Hepatocyte (in vitro differentiated cells): ENCODE measurements at regions not wholly inside any gene's neighbourhood (a gene's known extent, or its start where the extent isn't known, plus 50 kb on each side); places are given as distances from the start of the nearest gene placed in this dataset.

Experiments
- DNase-seq: peaks from one replicate; pipeline ENCODE4 v3.0.0-alpha.2; 2016; ENCODE audit warnings: low spot score
- H2AFZ ChIP-seq: fragments of 200-600 bp; sonication (generic); 2 replicates; pipeline ENCODE4 v1.6.0; 2016; ENCODE audit warnings: antibody characterized with exemption, mild to moderate bottlenecking
- H3K27ac ChIP-seq: fragments of 200-600 bp; sonication (generic); 2 replicates; pipeline ENCODE4 v1.5.1; 2016; ENCODE audit warnings: mild to moderate bottlenecking
- H3K27me3 ChIP-seq: fragments of 200-600 bp; sonication (generic); 2 replicates; pipeline ENCODE4 v1.6.1; 2016
- H3K36me3 ChIP-seq: fragments of 200-600 bp; sonication (generic); replicated peaks from 2 replicates; pipeline ENCODE4 v1.5.1; 2016; ENCODE audit warnings: low read depth; ENCODE audit not compliant: insufficient read depth
- H3K4me1 ChIP-seq: fragments of 200-600 bp; sonication (generic); 2 replicates; pipeline ENCODE4 v1.5.1; 2016; ENCODE audit warnings: mild to moderate bottlenecking, moderate library complexity; ENCODE audit not compliant: insufficient read depth
- H3K4me2 ChIP-seq: fragments of 200-600 bp; sonication (generic); 2 replicates; pipeline ENCODE4 v1.6.0; 2016
- H3K4me3 ChIP-seq: fragments of 200-600 bp; sonication (generic); 2 replicates; pipeline ENCODE4 v1.5.1; 2016; ENCODE audit warnings: mild to moderate bottlenecking
- H3K79me2 ChIP-seq: fragments of 200-600 bp; sonication (generic); 2 replicates; pipeline ENCODE4 v1.6.0; 2017; ENCODE audit warnings: mild to moderate bottlenecking
- H3K9me2 ChIP-seq: fragments of 200-600 bp; sonication (generic); replicated peaks from 2 replicates; pipeline ENCODE4 v1.6.0; 2017; ENCODE audit warnings: mild to moderate bottlenecking; ENCODE audit not compliant: insufficient read depth
- H3K9me3 ChIP-seq: fragments of 200-600 bp; sonication (generic); 2 replicates; pipeline ENCODE4 v1.5.1; 2016; ENCODE audit warnings: low read depth, mild to moderate bottlenecking
- H4K20me1 ChIP-seq: fragments of 200-600 bp; sonication (generic); 2 replicates; pipeline ENCODE4 v1.6.0; 2016; ENCODE audit warnings: mild to moderate bottlenecking; ENCODE audit not compliant: insufficient read depth, poor library complexity, severe bottlenecking
- EZH2 ChIP-seq: fragments of 200-600 bp; sonication (generic); IDR thresholded peaks from 2 replicates; pipeline ENCODE4 v1.6.1; 2016; ENCODE audit warnings: antibody characterized with exemption, mild to moderate bottlenecking, borderline replicate concordance
- EZH2phosphoT487 ChIP-seq: fragments of 200-600 bp; sonication (generic); IDR thresholded peaks from one replicate; pipeline ENCODE4 v1.6.1; 2018; ENCODE audit warnings: antibody characterized with exemption, mild to moderate bottlenecking, low read depth, moderate library complexity; ENCODE audit not compliant: unreplicated experiment, severe bottlenecking
- WGBS: methylation state at CpG from one replicate; pipeline ENCODE4 v1.1.6; 2016; ENCODE audit warnings: low lambda C conversion rate; ENCODE audit errors: missing lambda C conversion rate; 5-methylcytosine and 5-hydroxymethylcytosine counted together
- TF ChIP-seq, protein P1 (sequence below): fragments of 200-600 bp; sonication (generic); IDR thresholded peaks from 2 replicates; pipeline ENCODE4 v1.5.1; 2016; ENCODE audit warnings: antibody characterized with exemption, mild to moderate bottlenecking; ENCODE audit not compliant: poor library complexity

DNA sequence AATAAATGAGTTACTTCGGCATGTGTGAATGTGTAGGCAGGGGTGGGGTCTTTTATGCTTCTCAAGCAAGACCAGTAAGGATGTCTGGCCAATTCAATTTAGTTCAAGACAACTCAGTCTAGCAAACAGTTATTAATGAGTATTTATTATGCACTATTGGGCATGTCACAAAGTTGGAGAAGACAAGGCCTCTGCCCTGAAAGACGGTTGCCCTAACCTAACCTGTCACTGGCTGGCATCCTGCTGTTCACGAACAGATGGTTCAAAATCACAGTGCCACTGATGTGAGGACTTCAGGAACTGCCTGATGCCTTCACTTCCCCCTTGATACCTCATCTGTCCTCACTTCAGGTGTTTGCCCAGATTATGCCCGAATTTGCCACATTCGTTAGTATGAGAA is 217.8 kb downstream of the SOX2 start:
- H4K20me1 ChIP-seq = no peaks in the 10 kb centered on the region
- H3K4me1 ChIP-seq = no peaks in the 10 kb centered on the region
- H3K27me3 ChIP-seq = no peaks in the 10 kb centered on the region
- H3K9me3 ChIP-seq = no peaks in the 10 kb centered on the region
- no peak overlapping the region for H3K4me2 ChIP-seq
- no peak overlapping the region for H3K27ac ChIP-seq
- no peak overlapping the region for H3K4me3 ChIP-seq
- H3K36me3 ChIP-seq = no peaks in the 10 kb centered on the region
- no peak for DNase-seq
- no peaks in the 10 kb centered on the region for H3K9me2 ChIP-seq
- TF ChIP-seq EZH2 (no peak), EZH2phosphoT487 (no peak)
- TF ChIP-seq, protein P1, sequence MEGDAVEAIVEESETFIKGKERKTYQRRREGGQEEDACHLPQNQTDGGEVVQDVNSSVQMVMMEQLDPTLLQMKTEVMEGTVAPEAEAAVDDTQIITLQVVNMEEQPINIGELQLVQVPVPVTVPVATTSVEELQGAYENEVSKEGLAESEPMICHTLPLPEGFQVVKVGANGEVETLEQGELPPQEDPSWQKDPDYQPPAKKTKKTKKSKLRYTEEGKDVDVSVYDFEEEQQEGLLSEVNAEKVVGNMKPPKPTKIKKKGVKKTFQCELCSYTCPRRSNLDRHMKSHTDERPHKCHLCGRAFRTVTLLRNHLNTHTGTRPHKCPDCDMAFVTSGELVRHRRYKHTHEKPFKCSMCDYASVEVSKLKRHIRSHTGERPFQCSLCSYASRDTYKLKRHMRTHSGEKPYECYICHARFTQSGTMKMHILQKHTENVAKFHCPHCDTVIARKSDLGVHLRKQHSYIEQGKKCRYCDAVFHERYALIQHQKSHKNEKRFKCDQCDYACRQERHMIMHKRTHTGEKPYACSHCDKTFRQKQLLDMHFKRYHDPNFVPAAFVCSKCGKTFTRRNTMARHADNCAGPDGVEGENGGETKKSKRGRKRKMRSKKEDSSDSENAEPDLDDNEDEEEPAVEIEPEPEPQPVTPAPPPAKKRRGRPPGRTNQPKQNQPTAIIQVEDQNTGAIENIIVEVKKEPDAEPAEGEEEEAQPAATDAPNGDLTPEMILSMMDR = no peak
- H3K79me2 ChIP-seq = no peaks in the 10 kb centered on the region
- WGBS = 89% methylated on average over 5 of the region's 5 CpGs
- no peak overlapping the region for H2AFZ ChIP-seq

DNA sequence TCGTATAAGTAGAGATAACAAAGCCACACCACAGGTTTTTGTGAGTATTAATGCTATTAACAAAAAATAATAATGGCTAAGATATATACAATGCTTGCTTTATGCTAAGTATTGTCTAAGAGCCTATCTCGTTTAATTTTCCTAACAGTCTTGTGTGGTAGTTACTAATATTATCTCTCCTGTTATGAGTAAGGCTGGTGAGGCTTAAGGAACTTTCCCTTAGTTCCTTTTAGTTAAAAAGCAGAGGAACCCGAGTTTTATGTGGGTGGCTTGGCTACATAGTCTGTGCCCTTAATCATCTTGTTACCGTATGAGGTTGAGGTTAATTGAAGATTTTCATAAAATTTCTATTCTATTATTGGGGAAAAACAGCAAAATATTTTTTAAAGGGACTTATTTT is 218.4 kb downstream of the SOX2 start:
- WGBS = 81% methylated on average over 4 of the region's 4 CpGs

GRCh38 chr3:181932039-181932438 is 220.3 kb downstream of the SOX2 start:
- TF ChIP-seq, protein P1 = no peak

More for the DNA sequence above, 218.4 kb downstream of the SOX2 start:
- Histone ChIP-seq H3K36me3 (no peaks in the 10 kb centered on the region), H2AFZ (no peak overlapping the region), H3K27ac (no peak overlapping the region), H3K27me3 (no peaks in the 10 kb centered on the region), H3K9me3 (no peaks in the 10 kb centered on the region), H3K4me3 (no peak overlapping the region), H3K4me2 (no peak overlapping the region), H4K20me1 (no peaks in the 10 kb centered on the region), H3K9me2 (no peaks in the 10 kb centered on the region), H3K79me2 (no peaks in the 10 kb centered on the region), H3K4me1 (no peaks in the 10 kb centered on the region)
- TF ChIP-seq EZH2 = no peak
- no peak for TF ChIP-seq EZH2phosphoT487
- TF ChIP-seq, protein P1 = no peak
- no peak for DNase-seq

GRCh38 chr3:181933052-181933618 is 221.4 kb downstream of the SOX2 start:
- Histone ChIP-seq H2AFZ (no peak overlapping the region), H3K4me2 (no peak overlapping the region), H3K9me2 (no peaks in the 10 kb centered on the region), H3K4me1 (no peaks in the 10 kb centered on the region), H3K79me2 (no peaks in the 10 kb centered on the region), H3K4me3 (no peak overlapping the region), H3K27me3 (no peaks in the 10 kb centered on the region), H4K20me1 (no peaks in the 10 kb centered on the region), H3K9me3 (no peaks in the 10 kb centered on the region), H3K36me3 (no peaks in the 10 kb centered on the region), H3K27ac (no peak overlapping the region)
- 79% methylated on average over 4 of the region's 4 CpGs for WGBS
- DNase-seq = no peak
- TF ChIP-seq EZH2 = no peak
- TF ChIP-seq, protein P1 = no peak

More at GRCh38 chr3:181932039-181932438, 220.3 kb downstream of the SOX2 start:
- H3K36me3 ChIP-seq = no peaks in the 10 kb centered on the region
- DNase-seq = no peak
- H2AFZ ChIP-seq = no peak overlapping the region
- H3K9me3 ChIP-seq = no peaks in the 10 kb centered on the region
- no peak overlapping the region for H3K4me3 ChIP-seq
- H3K4me2 ChIP-seq = no peak overlapping the region
- no peaks in the 10 kb centered on the region for H3K27me3 ChIP-seq
- 89% methylated on average over 4 of the region's 4 CpGs for WGBS
- no peak overlapping the region for H3K27ac ChIP-seq
- no peaks in the 10 kb centered on the region for H3K9me2 ChIP-seq
- no peaks in the 10 kb centered on the region for H3K79me2 ChIP-seq
- no peaks in the 10 kb centered on the region for H3K4me1 ChIP-seq
- no peaks in the 10 kb centered on the region for H4K20me1 ChIP-seq
